ENCODE measurements at regions not wholly inside any gene's neighbourhood (a gene's known extent, or its start where the extent isn't known, plus 50 kb on each side); places are given as distances from the start of the nearest gene placed in this dataset.

DNA sequence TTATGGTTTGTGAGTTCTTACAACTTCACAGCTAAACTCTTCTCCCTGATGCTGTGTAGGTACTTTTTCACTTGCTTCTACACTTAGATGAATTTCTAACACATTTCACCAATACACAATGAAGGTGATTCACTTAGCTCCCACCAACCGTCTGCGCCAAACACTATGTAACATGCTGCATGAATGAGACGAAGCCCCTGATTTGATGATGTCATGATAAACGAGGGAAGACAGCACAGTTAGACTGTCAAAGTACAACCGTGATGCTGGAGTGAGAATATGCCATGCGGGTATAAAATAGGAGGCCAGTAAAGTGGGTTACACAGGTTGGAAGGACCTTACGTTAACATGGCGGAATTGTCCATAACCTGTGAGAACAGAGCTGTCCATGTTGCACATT, 100.8 kb downstream of the KCNA4 start:
- TF ChIP-seq YY1 (IDR thresholded peaks at IDR 0.05; ENCODE audit: insufficient read depth, insufficient read length) (no peak), ZNF274 (IDR thresholded peaks at IDR 0.05; ENCODE audit: low read depth, low read length) (no peak)

Measured in NT2/D1 (cell line).